A549 (cell line): ENCODE measurements at regions not wholly inside any gene's neighbourhood (a gene's known extent, or its start where the extent isn't known, plus 50 kb on each side); places are given as distances from the start of the nearest gene placed in this dataset.
A peak's percentile ranks its signal among the peaks of the same experiment; 100 is the strongest.

Experiments
- BHLHE40 ChIP-seq: IDR thresholded peaks from 2 replicates; pipeline ENCODE4 v1.6.1; 2012; ENCODE audit warnings: low read depth, low read length, inconsistent platforms
- CBX8 ChIP-seq: fragments of 200-600 bp; sonication (generic); IDR thresholded peaks from 2 replicates; pipeline ENCODE4 v1.6.1; 2016
- CEBPB ChIP-seq, 2 experiments: fragments of >200 bp in 1 of 2; sonication (Bioruptor Twin) in 1 of 2; formaldehyde crosslinking in 1 of 2; IDR thresholded peaks; 2 replicates each; pipeline ENCODE4 v1.6.1; 2012 to 2016
- CHD2 ChIP-seq: fragments of 150-350 bp; IDR thresholded peaks from 2 replicates; pipeline ENCODE4 v1.6.1; 2014; ENCODE audit warnings: low read length; ENCODE audit not compliant: partially characterized antibody
- CHD4 ChIP-seq: fragments of 200-600 bp; sonication (generic); IDR thresholded peaks from 2 replicates; pipeline ENCODE4 v1.6.1; 2016; ENCODE audit warnings: antibody characterized with exemption, mild to moderate bottlenecking, borderline replicate concordance
- EHF ChIP-seq: fragments of 250-450 bp; sonication (Bioruptor Pico); IDR thresholded peaks from 2 replicates; pipeline ENCODE4 v1.5.0; 2020; ENCODE audit warnings: mild to moderate bottlenecking
- EHMT2 ChIP-seq: fragments of 200-600 bp; sonication (generic); IDR thresholded peaks from 2 replicates; pipeline ENCODE4 v1.6.1; 2016; ENCODE audit warnings: antibody characterized with exemption, low read depth, mild to moderate bottlenecking, moderate library complexity
- ESRRA ChIP-seq: fragments of 150-350 bp; IDR thresholded peaks from 2 replicates; pipeline ENCODE4 v1.6.1; 2014; ENCODE audit warnings: mild to moderate bottlenecking, low read length, borderline replicate concordance
- GATA3 ChIP-seq: IDR thresholded peaks from 2 replicates; pipeline ENCODE4 v1.6.1; 2012; ENCODE audit warnings: borderline replicate concordance
- HEYL ChIP-seq: fragments of 250-450 bp; sonication (Bioruptor Pico); IDR thresholded peaks from 2 replicates; pipeline ENCODE4 v1.8.0; 2021; ENCODE audit warnings: mild to moderate bottlenecking, moderate library complexity
- HOXB13 ChIP-seq: fragments of 250-450 bp; sonication (Bioruptor Pico); IDR thresholded peaks from 2 replicates; pipeline ENCODE4 v1.5.0; 2020; ENCODE audit warnings: low read depth, mild to moderate bottlenecking, moderate library complexity
- JUNB ChIP-seq: fragments of >200 bp; sonication (Bioruptor Twin); formaldehyde crosslinking; IDR thresholded peaks from 2 replicates; pipeline ENCODE4 v1.6.1; 2016
- KDM5A ChIP-seq: fragments of 200-600 bp; sonication (generic); IDR thresholded peaks from 2 replicates; pipeline ENCODE4 v1.6.1; 2016; ENCODE audit warnings: antibody characterized with exemption, mild to moderate bottlenecking
- MAZ ChIP-seq: fragments of 150-350 bp; IDR thresholded peaks from 2 replicates; pipeline ENCODE4 v1.6.1; 2014; ENCODE audit warnings: antibody characterized with exemption, low read depth, low read length, borderline replicate concordance
- MYC ChIP-seq: IDR thresholded peaks from 2 replicates; pipeline ENCODE4 v1.6.1; 2012; ENCODE audit warnings: mild to moderate bottlenecking, inconsistent platforms, low read length, improper control_type of control experiment, borderline replicate concordance
- NR3C1 ChIP-seq: fragments of >200 bp; sonication (Bioruptor Twin); formaldehyde crosslinking; IDR thresholded peaks from 3 replicates; pipeline ENCODE4 v1.6.1; 2017
- PHF8 ChIP-seq: fragments of 200-600 bp; sonication (generic); IDR thresholded peaks from 2 replicates; pipeline ENCODE4 v1.6.1; 2016; ENCODE audit warnings: low read depth, mild to moderate bottlenecking, antibody characterized with exemption, moderate library complexity, borderline replicate concordance
- POLR2A ChIP-seq: IDR thresholded peaks from 2 replicates; pipeline ENCODE4 v1.6.1; 2012; ENCODE audit warnings: mild to moderate bottlenecking, low read length
- POLR2AphosphoS2 ChIP-seq: conservative IDR thresholded peaks from 2 replicates; pipeline ENCODE4 v1.6.1; 2012; ENCODE audit warnings: low read length, improper control_type of control experiment, inconsistent platforms
- RARB ChIP-seq: fragments of 250-450 bp; sonication (Bioruptor Pico); IDR thresholded peaks from 2 replicates; pipeline ENCODE4 v1.8.0; 2021; ENCODE audit warnings: mild to moderate bottlenecking, moderate library complexity
- RFX5 ChIP-seq: fragments of 450-650 bp; IDR thresholded peaks from 2 replicates; pipeline ENCODE4 v1.7.1; 2014; ENCODE audit warnings: antibody characterized with exemption, mild to moderate bottlenecking, moderate library complexity
- RNF2 ChIP-seq: fragments of 200-600 bp; sonication (generic); IDR thresholded peaks from 2 replicates; pipeline ENCODE4 v1.6.1; 2016; ENCODE audit warnings: low read depth, mild to moderate bottlenecking, antibody characterized with exemption, moderate library complexity, borderline replicate concordance
- TFCP2L1 ChIP-seq: fragments of 250-450 bp; sonication (Bioruptor Pico); IDR thresholded peaks from 2 replicates; pipeline ENCODE4 v1.5.0; 2021; ENCODE audit warnings: mild to moderate bottlenecking
- ZC3H11A ChIP-seq: fragments of 450-650 bp; IDR thresholded peaks from 2 replicates; pipeline ENCODE4 v1.6.1; 2014; ENCODE audit warnings: antibody characterized with exemption, mild to moderate bottlenecking
- ZFP36 ChIP-seq: fragments of 450-650 bp; IDR thresholded peaks from 2 replicates; pipeline ENCODE4 v1.6.1; 2014; ENCODE audit warnings: borderline replicate concordance; ENCODE audit not compliant: partially characterized antibody
- ZNF302 ChIP-seq: fragments of 250-450 bp; sonication (Bioruptor Pico); IDR thresholded peaks from 2 replicates; pipeline ENCODE4 v1.9.0; 2021; ENCODE audit warnings: inconsistent platforms, mild to moderate bottlenecking, moderate library complexity
- TF ChIP-seq, protein P1 (sequence below): IDR thresholded peaks from 2 replicates; pipeline ENCODE4 v1.6.1; 2012
- TF ChIP-seq, protein P2 (sequence below): IDR thresholded peaks from 2 replicates; pipeline ENCODE4 v1.6.1; 2012
- TF ChIP-seq, protein P3 (sequence below): fragments of >200 bp; sonication (Bioruptor Twin); formaldehyde crosslinking; IDR thresholded peaks from 2 replicates; pipeline ENCODE4 v1.6.1; 2016
- TF ChIP-seq, protein P4 (sequence below): fragments of >200 bp; sonication (Bioruptor Twin); formaldehyde crosslinking; IDR thresholded peaks from 3 replicates; pipeline ENCODE4 v1.5.1; 2016
- TF ChIP-seq, protein P5 (sequence below): fragments of 250-450 bp; sonication (Bioruptor Pico); IDR thresholded peaks from 2 replicates; pipeline ENCODE4 v1.5.0; 2020; ENCODE audit warnings: low read depth, mild to moderate bottlenecking, moderate library complexity

DNA sequence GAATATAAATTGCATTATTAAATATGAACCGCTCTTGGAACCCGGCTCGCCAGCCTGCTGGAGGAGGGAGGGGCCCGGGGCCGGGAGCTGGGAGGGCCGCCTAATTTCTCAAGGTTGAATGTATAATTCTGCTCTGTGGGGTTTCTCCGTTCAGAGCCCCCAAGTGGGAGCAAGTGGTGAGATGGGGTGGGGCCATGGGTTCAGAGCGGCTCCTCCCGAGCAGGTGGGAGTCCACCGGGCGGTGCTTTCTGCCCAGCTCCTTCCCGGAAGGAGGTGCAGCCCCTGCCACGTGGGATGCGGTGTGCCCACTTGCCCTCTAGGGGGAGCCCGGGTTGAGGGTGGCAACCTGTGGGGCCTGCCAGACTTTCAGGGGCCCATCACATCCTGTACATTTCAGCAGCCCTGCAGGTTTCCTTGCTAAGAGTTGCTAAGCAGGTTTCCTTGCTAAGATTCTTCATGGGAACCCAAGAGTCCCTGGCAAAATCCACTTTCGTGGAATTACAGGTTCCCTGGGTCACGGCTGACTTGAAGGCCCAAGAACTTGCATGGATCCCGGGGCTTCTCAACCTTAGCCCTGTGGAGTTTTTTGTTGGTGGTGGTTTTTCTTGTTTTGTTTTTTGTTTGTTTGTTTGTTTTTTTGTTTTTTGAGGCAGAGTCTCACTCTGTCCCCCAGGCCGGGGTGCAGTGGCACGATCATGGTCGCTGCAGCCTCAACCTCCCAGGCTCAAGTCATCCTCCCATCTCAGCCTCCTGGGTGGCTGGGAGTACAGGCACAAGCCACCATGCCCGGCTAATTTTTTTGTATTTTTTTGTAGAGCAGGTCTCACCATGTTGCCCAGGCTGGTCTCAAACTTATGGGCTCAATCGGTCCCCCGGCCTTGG, 196.7 kb upstream of the GSE1 start (continued):
- TF ChIP-seq EHMT2 (no peak), TFCP2L1 (CRISPR knock-in tag) (no peak), KDM5A (no peak), CHD4 (no peak), ZNF302 (no peak), CEBPB (IDR thresholded peaks at IDR 0.05) (no peak), HEYL (no peak), GATA3 (no peak), ZC3H11A (no peak), HOXB13 (CRISPR knock-in tag) (no peak), POLR2AphosphoS2 (no peak), ZFP36 (no peak), PHF8 (no peak), RARB (CRISPR knock-in tag) (no peak), BHLHE40 (no peak), JUNB (no peak), RNF2 (no peak), CHD2 (no peak), NR3C1 (no peak), MYC (peak; percentile 86; the same call in 1 of the 2 replicates), CBX8 (no peak), MAZ (no peak), POLR2A (no peak), EHF (CRISPR knock-in tag) (no peak), ESRRA (no peak), RFX5 (no peak)
- TF ChIP-seq, protein P1, sequence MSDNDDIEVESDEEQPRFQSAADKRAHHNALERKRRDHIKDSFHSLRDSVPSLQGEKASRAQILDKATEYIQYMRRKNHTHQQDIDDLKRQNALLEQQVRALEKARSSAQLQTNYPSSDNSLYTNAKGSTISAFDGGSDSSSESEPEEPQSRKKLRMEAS, result peak; percentile 91
- TF ChIP-seq, protein P2, sequence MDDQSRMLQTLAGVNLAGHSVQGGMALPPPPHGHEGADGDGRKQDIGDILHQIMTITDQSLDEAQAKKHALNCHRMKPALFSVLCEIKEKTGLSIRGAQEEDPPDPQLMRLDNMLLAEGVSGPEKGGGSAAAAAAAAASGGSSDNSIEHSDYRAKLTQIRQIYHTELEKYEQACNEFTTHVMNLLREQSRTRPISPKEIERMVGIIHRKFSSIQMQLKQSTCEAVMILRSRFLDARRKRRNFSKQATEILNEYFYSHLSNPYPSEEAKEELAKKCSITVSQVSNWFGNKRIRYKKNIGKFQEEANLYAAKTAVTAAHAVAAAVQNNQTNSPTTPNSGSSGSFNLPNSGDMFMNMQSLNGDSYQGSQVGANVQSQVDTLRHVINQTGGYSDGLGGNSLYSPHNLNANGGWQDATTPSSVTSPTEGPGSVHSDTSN, result no peak
- TF ChIP-seq, protein P3, sequence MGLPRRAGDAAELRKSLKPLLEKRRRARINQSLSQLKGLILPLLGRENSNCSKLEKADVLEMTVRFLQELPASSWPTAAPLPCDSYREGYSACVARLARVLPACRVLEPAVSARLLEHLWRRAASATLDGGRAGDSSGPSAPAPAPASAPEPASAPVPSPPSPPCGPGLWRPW, result no peak
- TF ChIP-seq, protein P4, sequence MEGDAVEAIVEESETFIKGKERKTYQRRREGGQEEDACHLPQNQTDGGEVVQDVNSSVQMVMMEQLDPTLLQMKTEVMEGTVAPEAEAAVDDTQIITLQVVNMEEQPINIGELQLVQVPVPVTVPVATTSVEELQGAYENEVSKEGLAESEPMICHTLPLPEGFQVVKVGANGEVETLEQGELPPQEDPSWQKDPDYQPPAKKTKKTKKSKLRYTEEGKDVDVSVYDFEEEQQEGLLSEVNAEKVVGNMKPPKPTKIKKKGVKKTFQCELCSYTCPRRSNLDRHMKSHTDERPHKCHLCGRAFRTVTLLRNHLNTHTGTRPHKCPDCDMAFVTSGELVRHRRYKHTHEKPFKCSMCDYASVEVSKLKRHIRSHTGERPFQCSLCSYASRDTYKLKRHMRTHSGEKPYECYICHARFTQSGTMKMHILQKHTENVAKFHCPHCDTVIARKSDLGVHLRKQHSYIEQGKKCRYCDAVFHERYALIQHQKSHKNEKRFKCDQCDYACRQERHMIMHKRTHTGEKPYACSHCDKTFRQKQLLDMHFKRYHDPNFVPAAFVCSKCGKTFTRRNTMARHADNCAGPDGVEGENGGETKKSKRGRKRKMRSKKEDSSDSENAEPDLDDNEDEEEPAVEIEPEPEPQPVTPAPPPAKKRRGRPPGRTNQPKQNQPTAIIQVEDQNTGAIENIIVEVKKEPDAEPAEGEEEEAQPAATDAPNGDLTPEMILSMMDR, result peak; percentile 55
- TF ChIP-seq, protein P5, sequence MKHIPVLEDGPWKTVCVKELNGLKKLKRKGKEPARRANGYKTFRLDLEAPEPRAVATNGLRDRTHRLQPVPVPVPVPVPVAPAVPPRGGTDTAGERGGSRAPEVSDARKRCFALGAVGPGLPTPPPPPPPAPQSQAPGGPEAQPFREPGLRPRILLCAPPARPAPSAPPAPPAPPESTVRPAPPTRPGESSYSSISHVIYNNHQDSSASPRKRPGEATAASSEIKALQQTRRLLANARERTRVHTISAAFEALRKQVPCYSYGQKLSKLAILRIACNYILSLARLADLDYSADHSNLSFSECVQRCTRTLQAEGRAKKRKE, result 0 out of 2 replicates have a peak, but pooled peaks have one; percentile 54
